ENCODE measurements at regions not wholly inside any gene's neighbourhood (a gene's known extent, or its start where the extent isn't known, plus 50 kb on each side); places are given as distances from the start of the nearest gene placed in this dataset.
"Not testable (repeated sequence)": the region's sequence is repeated elsewhere in the genome, so short reads cannot be mapped to it uniquely, and the experiment has no call there.

DNA sequence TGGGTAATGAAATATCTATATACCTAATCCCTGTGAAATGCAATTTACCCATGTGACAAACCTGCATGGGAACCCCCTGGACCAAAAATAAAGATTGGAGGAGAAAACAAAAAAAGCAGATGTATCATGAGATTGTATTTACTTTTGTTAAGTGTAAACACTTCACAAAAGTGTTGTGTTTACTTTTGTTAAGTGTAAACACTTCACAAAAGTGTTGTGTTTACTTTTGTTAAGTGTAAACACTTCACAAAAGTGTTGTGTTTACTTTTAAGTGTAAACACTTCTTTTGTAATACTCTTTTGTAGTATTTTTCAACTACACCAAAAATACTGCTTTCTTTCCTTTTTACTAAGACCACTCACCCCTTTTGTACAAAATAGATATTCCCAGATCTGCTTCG is 181.2 kb upstream of the SLITRK6 start:
- not testable (repeated sequence) for H3K36me3 ChIP-seq (replicated peaks in 1 of 2; ENCODE audit: control insufficient read depth in 2 of 2, insufficient read depth in 2 of 2, low read length in 2 of 2); H4K91ac ChIP-seq (ENCODE audit: low read depth, low read length, poor library complexity); H2AK5ac ChIP-seq (ENCODE audit: low read depth, low read length); H3K4me2 ChIP-seq (ENCODE audit: insufficient read depth, low read length, poor library complexity, severe bottlenecking); H3K4me3 ChIP-seq (ENCODE audit: low read length in 2 of 2); H3K23ac ChIP-seq (ENCODE audit: low read depth, low read length, poor library complexity); H3K9me3 ChIP-seq (replicated peaks in 1 of 2; ENCODE audit: control insufficient read depth in 2 of 2, insufficient read depth in 1 of 2, low read depth in 1 of 2, low read length in 2 of 2); H2BK120ac ChIP-seq (ENCODE audit: low read depth, low read length); DNase-seq (ENCODE audit: low spot score); H3K14ac ChIP-seq (ENCODE audit: low read length); H3K18ac ChIP-seq (ENCODE audit: low read length); H4K8ac ChIP-seq (ENCODE audit: low read depth, low read length); H2AFZ ChIP-seq (ENCODE audit: low read length); H2BK5ac ChIP-seq (ENCODE audit: low read length); H3K4ac ChIP-seq (ENCODE audit: low read length); H3K4me1 ChIP-seq (ENCODE audit: control insufficient read depth in 2 of 2, insufficient read depth in 1 of 2, low read depth in 1 of 2, low read length in 2 of 2); H3K9ac ChIP-seq (ENCODE audit: low read depth, low read length, poor library complexity); H2BK15ac ChIP-seq (ENCODE audit: low read length); H3K27ac ChIP-seq (replicated peaks; ENCODE audit: low read length); H3K27me3 ChIP-seq (ENCODE audit: control insufficient read depth in 3 of 3, insufficient read depth in 3 of 3, low read depth in 1 of 3, low read length in 3 of 3); H2BK12ac ChIP-seq (ENCODE audit: low read length); H3K79me1 ChIP-seq (ENCODE audit: low read depth, low read length)
- no CpG with 5 or more reads among the region's 1 CpG for WGBS, 2 donors (ENCODE audit: extremely low coverage in 2 of 2, insufficient read length in 2 of 2, insufficient replicate concordance in 1 of 2)

- no peak overlapping the region for H3K27ac ChIP-seq (replicated peaks; ENCODE audit: low read length)
- no peak overlapping the region for H2AFZ ChIP-seq (ENCODE audit: low read length)
- DNase-seq (ENCODE audit: low spot score): no peak
- no peaks in the 10 kb centered on the region for H3K9me3 ChIP-seq (replicated peaks in 1 of 2; ENCODE audit: control insufficient read depth in 2 of 2, insufficient read depth in 1 of 2, low read depth in 1 of 2, low read length in 2 of 2)
- no peaks in the 10 kb centered on the region for H3K36me3 ChIP-seq (replicated peaks in 1 of 2; ENCODE audit: control insufficient read depth in 2 of 2, insufficient read depth in 2 of 2, low read length in 2 of 2)
- H3K79me1 ChIP-seq (ENCODE audit: low read depth, low read length): no peaks in the 10 kb centered on the region
- no peak overlapping the region for H2AK5ac ChIP-seq (ENCODE audit: low read depth, low read length)
- H2BK120ac ChIP-seq (ENCODE audit: low read depth, low read length): no peak overlapping the region
- H3K4ac ChIP-seq (ENCODE audit: low read length): no peak overlapping the region
- no peak overlapping the region for H3K4me2 ChIP-seq (ENCODE audit: insufficient read depth, low read length, poor library complexity, severe bottlenecking)
- WGBS, 2 donors (ENCODE audit: extremely low coverage in 2 of 2, insufficient read length in 2 of 2, insufficient replicate concordance in 1 of 2): no CpG with 5 or more reads among the region's 4 CpGs
- no peak overlapping the region for H3K4me3 ChIP-seq (ENCODE audit: low read length in 2 of 2)
- H2BK15ac ChIP-seq (ENCODE audit: low read length): no peak overlapping the region
- no peak overlapping the region for H2BK5ac ChIP-seq (ENCODE audit: low read length)
- no peak overlapping the region for H3K18ac ChIP-seq (ENCODE audit: low read length)
- H3K14ac ChIP-seq (ENCODE audit: low read length): no peak overlapping the region
- H3K4me1 ChIP-seq (ENCODE audit: control insufficient read depth in 2 of 2, insufficient read depth in 1 of 2, low read depth in 1 of 2, low read length in 2 of 2): no peaks in the 10 kb centered on the region
- no peak overlapping the region for H3K9ac ChIP-seq (ENCODE audit: low read depth, low read length, poor library complexity)
- H3K27me3 ChIP-seq (ENCODE audit: control insufficient read depth in 3 of 3, insufficient read depth in 3 of 3, low read depth in 1 of 3, low read length in 3 of 3): no peaks in the 10 kb centered on the region
- H3K23ac ChIP-seq (ENCODE audit: low read depth, low read length, poor library complexity): no peak overlapping the region
- no peak overlapping the region for H2BK12ac ChIP-seq (ENCODE audit: low read length)
- H4K8ac ChIP-seq (ENCODE audit: low read depth, low read length): no peak overlapping the region
- no peak overlapping the region for H4K91ac ChIP-seq (ENCODE audit: low read depth, low read length, poor library complexity)
Measured at GRCh38 chr13:85976242-85976641, 177.0 kb upstream of the SLITRK6 start.

DNA sequence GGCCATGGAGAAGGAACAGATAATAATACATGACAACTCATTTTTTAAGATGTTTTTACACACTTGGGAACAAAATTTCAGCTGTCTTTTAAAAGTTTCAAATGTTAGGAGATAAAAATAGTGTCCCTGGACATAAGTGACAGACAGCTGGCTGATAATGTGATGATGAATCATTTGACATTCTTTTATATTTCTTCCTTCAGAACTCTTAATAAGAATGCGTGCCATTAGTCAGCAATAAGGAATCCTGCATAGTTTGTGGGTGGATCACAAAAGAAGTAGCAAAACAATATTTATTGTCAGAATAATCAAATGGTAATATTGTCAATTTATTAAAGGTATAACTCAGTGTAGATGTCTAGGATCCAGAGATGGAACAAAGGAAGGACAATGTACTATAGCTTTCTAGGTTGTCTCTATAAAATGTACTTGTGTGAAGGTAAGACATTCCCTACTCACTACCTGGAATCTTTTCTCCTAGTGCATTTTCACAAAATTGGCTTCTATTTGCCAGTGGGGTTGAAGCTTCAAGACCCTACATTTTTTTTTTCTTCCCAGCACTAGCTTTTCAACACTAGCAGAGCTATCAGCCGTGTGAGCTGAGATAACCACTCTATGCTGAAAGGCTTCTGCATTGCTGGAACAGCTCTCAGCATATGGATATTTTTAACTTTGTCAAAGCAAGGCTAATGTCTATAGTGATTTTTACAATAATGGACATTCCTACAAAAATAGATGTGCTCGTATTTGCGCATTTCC is 175.6 kb upstream of the SLITRK6 start:
- Histone ChIP-seq H3K27ac (replicated peaks; ENCODE audit: low read length) (no peak overlapping the region), H3K79me1 (ENCODE audit: low read depth, low read length) (no peaks in the 10 kb centered on the region), H3K4me3 (ENCODE audit: low read length in 2 of 2) (no peak overlapping the region), H3K14ac (ENCODE audit: low read length) (no peak overlapping the region), H3K4me2 (ENCODE audit: insufficient read depth, low read length, poor library complexity, severe bottlenecking) (no peak overlapping the region), H2BK5ac (ENCODE audit: low read length) (no peak overlapping the region), H3K4me1 (ENCODE audit: control insufficient read depth in 2 of 2, insufficient read depth in 1 of 2, low read depth in 1 of 2, low read length in 2 of 2) (no peaks in the 10 kb centered on the region), H2BK12ac (ENCODE audit: low read length) (no peak overlapping the region), H3K18ac (ENCODE audit: low read length) (no peak overlapping the region), H2AK5ac (ENCODE audit: low read depth, low read length) (no peak overlapping the region), H4K91ac (ENCODE audit: low read depth, low read length, poor library complexity) (no peak overlapping the region), H3K36me3 (replicated peaks in 1 of 2; ENCODE audit: control insufficient read depth in 2 of 2, insufficient read depth in 2 of 2, low read length in 2 of 2) (no peaks in the 10 kb centered on the region), H2AFZ (ENCODE audit: low read length) (no peak overlapping the region), H3K4ac (ENCODE audit: low read length) (no peak overlapping the region), H2BK15ac (ENCODE audit: low read length) (no peak overlapping the region), H3K9ac (ENCODE audit: low read depth, low read length, poor library complexity) (no peak overlapping the region), H3K27me3 (ENCODE audit: control insufficient read depth in 3 of 3, insufficient read depth in 3 of 3, low read depth in 1 of 3, low read length in 3 of 3) (no peaks in the 10 kb centered on the region), H2BK120ac (ENCODE audit: low read depth, low read length) (no peak overlapping the region), H4K8ac (ENCODE audit: low read depth, low read length) (no peak overlapping the region), H3K9me3 (replicated peaks in 1 of 2; ENCODE audit: control insufficient read depth in 2 of 2, insufficient read depth in 1 of 2, low read depth in 1 of 2, low read length in 2 of 2) (no peaks in the 10 kb centered on the region), H3K23ac (ENCODE audit: low read depth, low read length, poor library complexity) (no peak overlapping the region)
- WGBS, 2 donors (ENCODE audit: extremely low coverage in 2 of 2, insufficient read length in 2 of 2, insufficient replicate concordance in 1 of 2): no CpG with 5 or more reads among the region's 4 CpGs
- no peak for DNase-seq (ENCODE audit: low spot score)

DNA sequence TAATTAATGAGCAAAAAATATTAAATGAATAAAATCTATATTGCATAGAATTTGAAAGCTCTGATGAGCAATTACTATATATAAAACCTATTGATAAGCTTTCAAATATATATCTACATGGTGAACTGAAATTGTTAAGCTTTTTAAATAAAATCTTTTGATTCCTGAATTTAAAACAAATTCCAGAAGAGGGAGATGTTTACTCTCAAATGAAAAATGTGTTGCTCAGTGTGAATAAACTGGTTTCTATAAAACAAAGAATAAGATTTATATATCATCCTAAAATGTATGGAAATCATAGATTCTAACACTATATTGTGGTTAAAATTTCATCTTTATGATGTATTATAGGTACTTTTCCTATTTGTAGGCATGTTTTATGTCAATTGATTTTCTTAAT is 171.5 kb upstream of the SLITRK6 start:
- H2AK5ac ChIP-seq (ENCODE audit: low read depth, low read length): no peak overlapping the region

More for the DNA sequence above, 171.5 kb upstream of the SLITRK6 start:
- no peak overlapping the region for H2BK5ac ChIP-seq (ENCODE audit: low read length)
- no peaks in the 10 kb centered on the region for H3K4me1 ChIP-seq (ENCODE audit: control insufficient read depth in 2 of 2, insufficient read depth in 1 of 2, low read depth in 1 of 2, low read length in 2 of 2)
- H2BK12ac ChIP-seq (ENCODE audit: low read length): no peak overlapping the region
- no peak overlapping the region for H3K23ac ChIP-seq (ENCODE audit: low read depth, low read length, poor library complexity)
- H3K27me3 ChIP-seq (ENCODE audit: control insufficient read depth in 3 of 3, insufficient read depth in 3 of 3, low read depth in 1 of 3, low read length in 3 of 3): no peaks in the 10 kb centered on the region
- H3K79me1 ChIP-seq (ENCODE audit: low read depth, low read length): no peaks in the 10 kb centered on the region
- H4K91ac ChIP-seq (ENCODE audit: low read depth, low read length, poor library complexity): no peak overlapping the region
- no peak overlapping the region for H4K8ac ChIP-seq (ENCODE audit: low read depth, low read length)
- H3K27ac ChIP-seq (replicated peaks; ENCODE audit: low read length): no peak overlapping the region
- no peak overlapping the region for H3K4ac ChIP-seq (ENCODE audit: low read length)
- H3K4me3 ChIP-seq (ENCODE audit: low read length in 2 of 2): no peak overlapping the region
- H3K9me3 ChIP-seq (replicated peaks in 1 of 2; ENCODE audit: control insufficient read depth in 2 of 2, insufficient read depth in 1 of 2, low read depth in 1 of 2, low read length in 2 of 2): peaks cover 0 to 4% of the 10 kb centered on the region in 2 donors
- H2AFZ ChIP-seq (ENCODE audit: low read length): no peak overlapping the region
- no peak overlapping the region for H3K9ac ChIP-seq (ENCODE audit: low read depth, low read length, poor library complexity)
- H3K4me2 ChIP-seq (ENCODE audit: insufficient read depth, low read length, poor library complexity, severe bottlenecking): no peak overlapping the region
- no peaks in the 10 kb centered on the region for H3K36me3 ChIP-seq (replicated peaks in 1 of 2; ENCODE audit: control insufficient read depth in 2 of 2, insufficient read depth in 2 of 2, low read length in 2 of 2)
- no peak for DNase-seq (ENCODE audit: low spot score)
- H3K14ac ChIP-seq (ENCODE audit: low read length): no peak overlapping the region
- no peak overlapping the region for H2BK15ac ChIP-seq (ENCODE audit: low read length)
- H3K18ac ChIP-seq (ENCODE audit: low read length): no peak overlapping the region
- no peak overlapping the region for H2BK120ac ChIP-seq (ENCODE audit: low read depth, low read length)
